K562 (cell line): ENCODE measurements at regions not wholly inside any gene's neighbourhood (a gene's known extent, or its start where the extent isn't known, plus 50 kb on each side); places are given as distances from the start of the nearest gene placed in this dataset.

Source experiments
- ATAC-seq: fragments of 200-7000 bp; cut with Tn5 transposase; 3 replicates; pipeline ENCODE4 v1.9.1; 2020; ENCODE audit warnings: moderate library complexity
- BruUV-seq: library from RNA; stranded (reverse); fragments of 400-500 nt; replicated peaks from 2 replicates; lab custom pipeline; 2021; lab: Mats Ljungman, UMichigan
- CTCF ChIA-PET: fragments of 300-600 bp; formaldehyde crosslinking; extraction: SDS; loops from one replicate; lab custom pipeline; 2021; ENCODE audit warnings: low intra/inter-chr PET ratio; lab: Yijun Ruan, JAX
- POLR2A ChIA-PET: fragments of 300-600, 350-650 bp; sonication (Branson Sonifier 250); formaldehyde crosslinking; extraction: SDS; loops from one replicate; lab custom pipeline; 2021; ENCODE audit warnings: antibody characterized with exemption, inconsistent platforms; lab: Yijun Ruan, JAX
- DNase-seq, 4 experiments: peaks; one replicate each; pipeline versions ENCODE4 v3.0.0 to v3.0.0-alpha.2; 2011 to 2018; ENCODE audit warnings: low spot score in 3 of 4, mixed read lengths in 3 of 4; ENCODE audit errors: extremely low read depth in 1 of 4
- FAIRE-seq: peaks from 2 replicates; lab custom pipeline; 2011; peaks lifted over from hg19 to GRCh38; lab: Jason Lieb, UNC
- H2AFZ ChIP-seq: 2 replicates; pipeline ENCODE4 v1.6.0; 2011; ENCODE audit warnings: low read depth, low read length, control low read depth, inconsistent platforms
- H3K27ac ChIP-seq: fragments of 200-600 bp; 3 replicates; pipeline ENCODE4 v1.8.0; 2011; ENCODE audit warnings: low read depth, mild to moderate bottlenecking, control low read depth, inconsistent platforms, low read length, moderate library complexity, mixed read lengths; ENCODE audit errors: extremely low read depth
- H3K27me3 ChIP-seq, 2 experiments: fragments of 300-600 bp in 1 of 2; 2 replicates in 1 of 2; 3 replicates in 1 of 2; pipeline versions ENCODE4 v1.6.0 to v1.8.0; 2011; ENCODE audit warnings: inconsistent platforms in 2 of 2, low read length in 2 of 2, mild to moderate bottlenecking in 1 of 2, mixed read lengths in 1 of 2, moderate library complexity in 1 of 2; ENCODE audit not compliant: control insufficient read depth in 2 of 2, insufficient read depth in 2 of 2
- H3K36me3 ChIP-seq: fragments of 300-600 bp; 3 replicates; pipeline ENCODE4 v1.8.0; 2011; ENCODE audit warnings: mild to moderate bottlenecking, low read length, inconsistent platforms; ENCODE audit not compliant: control insufficient read depth, insufficient read depth
- H3K4me1 ChIP-seq, 2 experiments: fragments of 200-600 bp in 1 of 2; replicated peaks in 1 of 2; 2 replicates in 1 of 2; 3 replicates in 1 of 2; pipeline versions ENCODE4 v1.5.1 to v1.8.0; 2011; ENCODE audit warnings: inconsistent platforms in 2 of 2, low read length in 2 of 2, mild to moderate bottlenecking in 1 of 2, mixed read lengths in 1 of 2, moderate library complexity in 1 of 2; ENCODE audit not compliant: control insufficient read depth in 2 of 2, insufficient read depth in 2 of 2
- H3K4me2 ChIP-seq: 2 replicates; pipeline ENCODE4 v1.6.1; 2011; ENCODE audit warnings: low read length, control low read depth, inconsistent platforms, mixed read lengths; ENCODE audit not compliant: insufficient read depth
- H3K4me3 ChIP-seq: fragments of 200-600 bp; sonication (generic), shearing (Covaris generic); 2 replicates; pipeline ENCODE4 v1.5.1; 2016; ENCODE audit warnings: control low read depth, inconsistent platforms
- H3K79me2 ChIP-seq: fragments of 200-600 bp; 3 replicates; pipeline ENCODE4 v1.8.0; 2011; ENCODE audit warnings: low read length, inconsistent platforms; ENCODE audit not compliant: control insufficient read depth, insufficient read depth
- H3K9ac ChIP-seq, 2 experiments: 2 replicates each; pipeline versions ENCODE4 v1.6.0 to v1.6.1; 2011; ENCODE audit warnings: low read depth in 2 of 2, low read length in 2 of 2, control low read depth in 1 of 2, inconsistent platforms in 1 of 2, mild to moderate bottlenecking in 1 of 2, mixed read lengths in 1 of 2; ENCODE audit not compliant: insufficient read depth in 1 of 2
- H3K9me1 ChIP-seq: one replicate; pipeline ENCODE4 v1.6.0; 2011; ENCODE audit warnings: inconsistent platforms, mild to moderate bottlenecking, low read length, moderate library complexity; ENCODE audit not compliant: control insufficient read depth, insufficient read depth
- H3K9me3 ChIP-seq: replicated peaks from 2 replicates; pipeline ENCODE4 v1.5.1; 2011; ENCODE audit warnings: low read depth, low read length, inconsistent platforms; ENCODE audit not compliant: control insufficient read depth, insufficient read depth
- H4K20me1 ChIP-seq: replicated peaks from 2 replicates; pipeline ENCODE4 v1.6.1; 2011; ENCODE audit warnings: low read length, inconsistent platforms, mixed read lengths; ENCODE audit not compliant: control insufficient read depth, insufficient read depth
- BRD9 ChIP-seq: fragments of 450-650 bp; IDR thresholded peaks from 2 replicates; pipeline ENCODE4 v1.6.1; 2018; ENCODE audit warnings: low read depth; ENCODE audit not compliant: partially characterized antibody
- CEBPZ ChIP-seq: fragments of 150-350 bp; IDR thresholded peaks from 2 replicates; pipeline ENCODE4 v1.6.1; 2014; ENCODE audit warnings: low read depth, mild to moderate bottlenecking, low read length, borderline replicate concordance
- ESRRA ChIP-seq: fragments of 450-650 bp; IDR thresholded peaks from 2 replicates; pipeline ENCODE4 v1.6.1; 2014; ENCODE audit warnings: low read depth, mild to moderate bottlenecking, moderate library complexity, borderline replicate concordance
- GMEB1 ChIP-seq: fragments of 250-450 bp; sonication (Bioruptor Pico); IDR thresholded peaks from 2 replicates; pipeline ENCODE4 v1.4.0; 2020; ENCODE audit warnings: mild to moderate bottlenecking
- GTF2F1 ChIP-seq: IDR thresholded peaks from 2 replicates; pipeline ENCODE4 v1.6.1; 2011; ENCODE audit warnings: low read depth, low read length, improper control_type of control experiment
- JUN ChIP-seq, 2 experiments: sonication (generic) in 1 of 2; formaldehyde crosslinking in 1 of 2; IDR thresholded peaks; 2 replicates each; pipeline versions ENCODE4 v1.6.1 to v1.8.0; 2012 to 2022; ENCODE audit warnings: borderline replicate concordance in 2 of 2, mild to moderate bottlenecking in 2 of 2, improper control_type of control experiment in 1 of 2, low read depth in 1 of 2, low read length in 1 of 2, missing genetic modification reagents in 1 of 2
- MAFF ChIP-seq: IDR thresholded peaks from 2 replicates; pipeline ENCODE4 v1.6.1; 2012; ENCODE audit warnings: low read length, improper control_type of control experiment
- NR4A1 ChIP-seq, 2 experiments: fragments of 250-450 bp in 1 of 2; fragments of 450-650 bp in 1 of 2; sonication (Bioruptor Pico) in 1 of 2; IDR thresholded peaks; 2 replicates each; pipeline versions ENCODE4 v1.4.0 to v1.6.1; 2016 to 2020; ENCODE audit warnings: mild to moderate bottlenecking in 2 of 2, missing compliant biosample characterization in 1 of 2, missing genetic modification characterization in 1 of 2, moderate library complexity in 1 of 2
- SIX5 ChIP-seq, 2 experiments: IDR thresholded peaks; 2 replicates each; pipeline ENCODE4 v1.6.1; 2011; ENCODE audit warnings: low read length in 2 of 2, borderline replicate concordance in 1 of 2, low read depth in 1 of 2, mild to moderate bottlenecking in 1 of 2, moderate library complexity in 1 of 2; ENCODE audit not compliant: insufficient read depth in 1 of 2
- SMAD2 ChIP-seq: fragments of 150-350 bp; IDR thresholded peaks from 2 replicates; pipeline ENCODE4 v1.6.1; 2014; ENCODE audit warnings: low read depth, mild to moderate bottlenecking, low read length
- TGIF2 ChIP-seq: sonication (generic); formaldehyde crosslinking; IDR thresholded peaks from 2 replicates; pipeline ENCODE4 v1.8.1; 2022; ENCODE audit warnings: mild to moderate bottlenecking, missing genetic modification reagents, moderate library complexity
- ZKSCAN8 ChIP-seq: fragments of 200-800 bp; sonication (Bioruptor generic); IDR thresholded peaks from 2 replicates; pipeline ENCODE4 v1.6.1; 2016; ENCODE audit warnings: missing genetic modification characterization, missing compliant biosample characterization
- ZNF398 ChIP-seq: fragments of 250-450 bp; sonication (Bioruptor Pico); IDR thresholded peaks from 2 replicates; pipeline ENCODE4 v1.8.0; 2021; ENCODE audit warnings: moderate library complexity, mild to moderate bottlenecking, inconsistent platforms
- ZNF77 ChIP-seq: fragments of 250-450 bp; sonication (Bioruptor Pico); IDR thresholded peaks from 2 replicates; pipeline ENCODE4 v1.5.0; 2020
- in situ Hi-C: fragments of 300-500 bp; cut with MboI; formaldehyde crosslinking; loops from 4 replicates; pipeline ENCODE4 v1.15.0; 2018; ENCODE audit warnings: inconsistent platforms, mixed read lengths
- intact Hi-C: fragments of 100-400 bp; cut with micrococcal nuclease; formaldehyde crosslinking; loops from 2 replicates; pipeline ENCODE4 v1.14.2; 2022

- CTCF ChIA-PET: no interaction called here
- in situ Hi-C loops: no loop called here
- no peak for FAIRE-seq
- TF ChIP-seq CEBPZ: no peak
- no peak for TF ChIP-seq SMAD2
- TF ChIP-seq NR4A1 (CRISPR knock-in tag; IDR thresholded peaks at IDR 0.05): no peak
- no peak for TF ChIP-seq NR4A1 (tag; IDR thresholded peaks at IDR 0.05)
- TF ChIP-seq GTF2F1: no peak
- no peak for TF ChIP-seq ZNF77 (CRISPR knock-in tag)
- no peak for TF ChIP-seq GMEB1 (CRISPR knock-in tag)
- no peak for TF ChIP-seq ESRRA
- TF ChIP-seq ZKSCAN8 (CRISPR knock-in tag): no peak
- no peak for TF ChIP-seq ZNF398 (CRISPR knock-in tag)
- TF ChIP-seq BRD9: no peak
- TF ChIP-seq JUN (IDR thresholded peaks at IDR 0.05; ENCODE audit: borderline replicate concordance, low read depth, low read length): no peak
- no peak for TF ChIP-seq JUN (CRISPR knock-in tag; IDR thresholded peaks at IDR 0.05; ENCODE audit: borderline replicate concordance)
- TF ChIP-seq SIX5 (IDR thresholded peaks at IDR 0.05; ENCODE audit: borderline replicate concordance in 1 of 2, insufficient read depth in 1 of 2, low read depth in 1 of 2, low read length in 2 of 2): no peak
- no peak for TF ChIP-seq TGIF2 (CRISPR knock-in tag)
- no peak for TF ChIP-seq MAFF
These were observed 140.1 kb upstream of the RND3 start for GRCh38 chr2:150627526-150627925.

More at GRCh38 chr2:150627526-150627925, 140.1 kb upstream of the RND3 start:
- no peaks in the 10 kb centered on the region for H3K4me1 ChIP-seq
- no peak overlapping the region for H3K4me3 ChIP-seq
- no peaks in the 10 kb centered on the region for H3K9me1 ChIP-seq
- intact Hi-C loops: no loop called here
- BruUV-seq: no TSS peak
- no peaks in the 10 kb centered on the region for H3K36me3 ChIP-seq
- H3K9me3 ChIP-seq: no peaks in the 10 kb centered on the region
- no peaks in the 10 kb centered on the region for H3K79me2 ChIP-seq
- no peak overlapping the region for H3K27ac ChIP-seq
- H4K20me1 ChIP-seq: no peaks in the 10 kb centered on the region
- ATAC-seq: no peak
- no peaks in the 10 kb centered on the region for H3K27me3 ChIP-seq
- no peak overlapping the region for H3K9ac ChIP-seq
- no peak overlapping the region for H2AFZ ChIP-seq
- no peak for DNase-seq
- no peak overlapping the region for H3K4me2 ChIP-seq
- POLR2A ChIA-PET: no interaction called here
